GM19372 (cell line): ENCODE measurements at regions not wholly inside any gene's neighbourhood (a gene's known extent, or its start where the extent isn't known, plus 50 kb on each side); places are given as distances from the start of the nearest gene placed in this dataset.

Experiments used
- ATAC-seq: cut with Tn5 transposase; IDR thresholded peaks from one replicate; pipeline ENCODE4 v1.9.1; 2021; ENCODE audit warnings: mild to moderate bottlenecking, low read depth, moderate library complexity; ENCODE audit not compliant: unreplicated experiment

- no peak for ATAC-seq
Measured at GRCh38 chr20:39248171-39248861, 286.2 kb downstream of the DHX35 start.

- no peak for ATAC-seq
Measured at GRCh38 chr20:39246436-39246835, 284.3 kb downstream of the DHX35 start.

GRCh38 chr20:39245685-39246311 is 283.7 kb downstream of the DHX35 start:
- no peak for ATAC-seq

GRCh38 chr20:39243962-39244361 is 281.8 kb downstream of the DHX35 start:
- ATAC-seq, result no peak

GRCh38 chr20:39242614-39243013 is 280.5 kb downstream of the DHX35 start:
- ATAC-seq, result no peak

GRCh38 chr20:39234520-39235095 is 272.5 kb downstream of the DHX35 start:
- ATAC-seq, result no peak

- ATAC-seq, result no peak
Measured at GRCh38 chr20:39233755-39234154, 271.6 kb downstream of the DHX35 start.

- ATAC-seq, result no peak
Measured at GRCh38 chr20:39227416-39227815, 265.3 kb downstream of the DHX35 start.

- ATAC-seq, result no peak
Measured at GRCh38 chr20:39225978-39226377, 263.8 kb downstream of the DHX35 start.

GRCh38 chr20:39225536-39225935 is 263.4 kb downstream of the DHX35 start:
- ATAC-seq, result no peak

- ATAC-seq, result no peak
Measured at GRCh38 chr20:39222101-39222500, 260.0 kb downstream of the DHX35 start.

GRCh38 chr20:39216195-39216594 is 254.1 kb downstream of the DHX35 start:
- ATAC-seq, result no peak

GRCh38 chr20:39214828-39215227 is 252.7 kb downstream of the DHX35 start:
- ATAC-seq, result no peak

- no peak for ATAC-seq
Measured at GRCh38 chr20:39213476-39214145, 251.5 kb downstream of the DHX35 start.

- ATAC-seq, result no peak
Measured at GRCh38 chr20:39211060-39211748, 249.1 kb downstream of the DHX35 start.

- no peak for ATAC-seq
Measured at GRCh38 chr20:39210341-39211036, 248.3 kb downstream of the DHX35 start.

GRCh38 chr20:39206899-39207564 is 244.9 kb downstream of the DHX35 start:
- ATAC-seq, result no peak

GRCh38 chr20:39195582-39196021 is 233.5 kb downstream of the DHX35 start:
- ATAC-seq, result no peak

- no peak for ATAC-seq
Measured at GRCh38 chr20:39190666-39191570, 228.8 kb downstream of the DHX35 start.
